HG03108 (cell line): ENCODE measurements at regions not wholly inside any gene's neighbourhood (a gene's known extent, or its start where the extent isn't known, plus 50 kb on each side); places are given as distances from the start of the nearest gene placed in this dataset.
"Not testable (repeated sequence)": the region's sequence is repeated elsewhere in the genome, so short reads cannot be mapped to it uniquely, and the experiment has no call there.

Experiments
- ATAC-seq: cut with Tn5 transposase; IDR thresholded peaks from one replicate; pipeline ENCODE4 v1.9.1; 2021; ENCODE audit warnings: moderate library complexity; ENCODE audit not compliant: unreplicated experiment

GRCh38 chr17:5896215-5896614, 174.0 kb upstream of the WSCD1 start:
- no peak for ATAC-seq

DNA sequence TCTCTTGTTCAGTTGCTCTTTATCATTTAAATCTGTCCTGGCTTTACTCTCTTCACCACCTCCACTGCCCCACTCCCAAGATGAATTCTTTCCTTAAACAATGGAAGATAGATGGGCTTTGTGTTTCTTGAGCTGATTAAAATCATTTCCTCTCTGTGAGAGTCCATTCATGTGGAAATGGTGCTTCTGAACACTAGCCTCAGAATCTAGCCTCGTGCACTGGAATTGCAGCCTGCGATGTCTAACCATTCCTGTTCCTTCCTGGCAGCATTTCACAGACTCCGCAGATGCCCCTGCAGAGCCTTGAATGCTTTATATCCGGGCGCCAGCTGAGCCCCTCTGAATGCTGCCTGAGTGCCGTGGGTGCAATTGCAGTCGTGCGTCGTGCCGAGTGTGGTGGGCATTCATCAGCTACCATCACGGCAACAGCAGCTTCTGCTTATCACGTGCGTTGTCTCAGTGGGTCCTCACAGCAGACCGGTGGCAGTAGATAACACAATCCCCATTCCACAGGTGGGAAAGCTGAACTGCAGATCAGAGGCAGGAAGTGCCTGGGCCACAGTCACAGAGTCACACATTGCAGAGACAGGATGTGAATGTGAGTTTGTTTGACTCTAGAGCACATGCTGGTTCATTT, 172.8 kb upstream of the WSCD1 start:
- ATAC-seq = no peak

DNA sequence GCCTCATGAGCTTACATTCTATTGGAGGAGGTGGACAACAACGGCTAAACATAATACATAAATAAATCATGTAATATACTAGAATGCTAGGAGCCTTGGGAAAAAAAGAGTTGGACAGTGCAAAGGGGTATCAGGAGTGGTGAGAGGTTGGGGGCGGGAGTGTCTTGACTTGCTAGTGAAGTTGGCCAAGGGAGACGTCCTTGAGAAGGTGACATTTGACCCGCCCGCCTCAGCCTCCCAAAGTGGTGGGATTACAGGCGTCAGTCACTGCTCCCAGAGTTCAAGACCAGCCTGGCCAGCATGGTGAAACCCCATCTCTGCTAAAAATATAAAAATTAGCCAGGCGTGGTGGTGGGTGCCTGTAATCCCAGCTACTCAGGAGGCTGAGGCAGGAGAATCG, 172.2 kb upstream of the WSCD1 start:
- not testable (repeated sequence) for ATAC-seq

GRCh38 chr17:5898406-5898805, 171.8 kb upstream of the WSCD1 start:
- ATAC-seq = no peak

- ATAC-seq = no peak
Observed at GRCh38 chr17:5899496-5900195, 170.5 kb upstream of the WSCD1 start.

- no peak for ATAC-seq
Observed at GRCh38 chr17:5901731-5902130, 168.4 kb upstream of the WSCD1 start.

- no peak for ATAC-seq
Observed at GRCh38 chr17:5902181-5903140, 167.7 kb upstream of the WSCD1 start.

- ATAC-seq = no peak
Observed at GRCh38 chr17:5911919-5912318, 158.3 kb upstream of the WSCD1 start.

DNA sequence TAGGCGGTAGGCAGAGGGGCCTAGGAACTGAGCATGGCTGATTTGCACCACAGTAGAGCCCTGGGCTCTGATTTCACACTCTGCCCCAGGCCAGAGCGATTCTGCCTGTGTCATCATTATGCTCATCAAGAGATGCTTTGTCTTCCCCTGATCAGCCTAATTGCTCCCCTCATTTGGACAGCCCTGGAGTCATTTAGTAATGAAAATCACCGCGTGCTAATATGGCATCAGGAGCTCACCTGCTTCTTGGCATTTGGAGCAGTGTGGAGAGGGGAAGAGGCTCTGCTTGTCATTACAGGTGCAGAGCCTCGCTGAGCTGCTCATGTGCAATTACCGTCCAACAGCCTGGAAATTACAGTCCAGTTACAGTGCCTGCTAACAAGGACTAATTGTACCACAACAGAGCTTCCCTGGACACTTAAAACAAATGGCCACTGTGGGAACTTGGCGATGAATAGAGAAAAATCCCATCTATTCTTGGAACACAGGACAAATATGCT, 157.1 kb upstream of the WSCD1 start:
- ATAC-seq = no peak

- no peak for ATAC-seq
Observed at GRCh38 chr17:5913641-5914040, 156.5 kb upstream of the WSCD1 start.

DNA sequence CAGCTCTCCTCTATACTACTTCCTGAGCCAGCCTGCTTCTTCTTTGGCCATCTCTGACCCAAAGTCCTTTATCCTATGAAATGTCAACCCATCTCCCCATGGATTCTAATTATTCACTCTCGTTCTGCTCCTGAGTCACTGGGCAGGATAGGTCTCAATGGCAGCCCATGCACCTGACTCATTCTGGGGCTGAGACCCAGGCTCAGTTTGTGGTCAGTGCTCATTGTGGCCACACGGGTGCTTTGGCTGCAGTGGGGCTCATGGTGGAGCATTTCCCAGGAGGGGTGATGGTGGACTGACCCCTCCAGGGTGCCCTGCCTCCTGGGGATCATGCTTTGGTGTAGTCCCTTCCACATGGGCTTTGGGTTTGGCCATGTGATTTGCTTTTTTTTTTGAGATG, 154.8 kb upstream of the WSCD1 start:
- no peak for ATAC-seq

DNA sequence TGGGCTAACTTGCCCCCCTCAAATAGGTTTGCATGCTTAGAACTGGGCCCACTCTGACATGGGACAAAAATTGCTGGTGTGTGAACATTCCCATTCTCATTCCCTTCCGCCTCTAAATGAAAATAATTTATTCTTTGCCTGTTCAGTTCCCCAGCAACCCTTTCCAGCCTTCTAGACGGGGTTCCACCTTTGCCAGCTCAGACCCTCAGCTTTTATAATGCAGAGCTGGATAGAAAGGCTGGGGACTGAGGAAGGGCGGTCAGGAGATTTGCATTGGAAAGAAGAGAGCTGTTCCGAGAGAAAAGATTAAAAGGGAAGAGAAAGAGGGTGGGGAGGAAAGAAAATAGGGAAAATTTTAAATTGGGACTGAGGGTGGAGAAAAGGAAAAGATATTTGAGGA, 151.1 kb upstream of the WSCD1 start:
- ATAC-seq = no peak

- no peak for ATAC-seq
Observed at GRCh38 chr17:5921512-5922282, 148.5 kb upstream of the WSCD1 start.

GRCh38 chr17:5922476-5922875, 147.7 kb upstream of the WSCD1 start:
- no peak for ATAC-seq

GRCh38 chr17:5929721-5930120, 140.5 kb upstream of the WSCD1 start:
- no peak for ATAC-seq

DNA sequence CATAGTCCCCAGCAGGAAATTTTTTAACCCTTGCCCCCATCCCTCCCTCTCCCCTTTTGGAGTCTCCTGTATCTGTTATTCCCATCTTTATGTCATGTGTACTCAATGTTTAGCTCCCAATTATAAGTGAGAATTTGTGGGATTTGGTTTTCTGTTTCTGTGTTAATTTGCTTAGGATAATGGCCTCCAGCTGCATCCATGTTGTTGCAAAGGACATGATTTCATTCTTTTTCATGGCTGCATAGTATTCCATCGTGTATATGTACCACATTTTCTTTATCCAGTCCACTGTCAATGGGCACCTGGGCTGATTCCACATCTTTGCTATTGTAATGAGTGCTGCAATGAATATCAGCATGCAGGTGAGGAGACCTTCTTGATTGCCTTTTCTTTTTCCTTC, 139.6 kb upstream of the WSCD1 start:
- not testable (repeated sequence) for ATAC-seq

GRCh38 chr17:5931616-5932015, 138.6 kb upstream of the WSCD1 start:
- no peak for ATAC-seq

DNA sequence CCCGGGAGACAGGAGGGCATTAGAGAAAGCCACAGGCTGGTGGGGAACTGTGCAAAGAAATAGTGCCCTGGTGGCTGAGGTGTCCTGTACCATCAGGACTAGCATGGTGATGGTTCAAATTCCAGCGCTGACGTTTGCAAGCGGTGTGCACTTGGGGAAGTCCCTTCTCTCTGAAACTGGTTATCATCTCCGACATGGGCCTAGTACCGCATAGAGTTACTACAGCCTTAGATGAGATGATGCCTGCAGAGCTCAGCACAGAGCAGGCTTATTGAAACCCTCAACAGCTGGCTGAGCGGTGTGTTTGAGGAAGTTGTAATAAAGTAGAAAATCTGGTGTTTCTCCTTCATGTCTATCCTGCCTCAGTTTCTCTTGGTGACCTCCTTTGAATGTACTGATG, 136.7 kb upstream of the WSCD1 start:
- ATAC-seq = no peak

GRCh38 chr17:5941258-5941657, 128.9 kb upstream of the WSCD1 start:
- ATAC-seq = no peak

DNA sequence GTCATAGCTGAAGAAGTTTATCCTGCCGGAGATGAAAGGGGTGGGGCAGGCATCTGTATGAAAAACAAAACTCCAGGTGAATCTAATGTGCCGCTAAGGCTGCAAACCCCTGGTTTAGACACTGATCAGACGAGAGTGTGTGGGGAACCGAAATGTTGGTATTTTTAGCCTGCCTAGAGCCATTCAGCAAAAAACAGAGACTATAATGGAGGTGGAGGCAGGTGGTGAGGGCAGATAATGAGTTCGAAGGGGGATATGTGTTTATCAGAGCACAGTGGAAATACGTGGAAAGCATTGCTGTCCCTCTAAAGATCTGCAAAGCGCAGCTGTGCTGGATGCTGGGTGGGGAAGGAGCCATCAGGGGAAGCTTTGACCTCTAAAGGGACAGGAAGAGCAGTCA, 127.5 kb upstream of the WSCD1 start:
- ATAC-seq = no peak

DNA sequence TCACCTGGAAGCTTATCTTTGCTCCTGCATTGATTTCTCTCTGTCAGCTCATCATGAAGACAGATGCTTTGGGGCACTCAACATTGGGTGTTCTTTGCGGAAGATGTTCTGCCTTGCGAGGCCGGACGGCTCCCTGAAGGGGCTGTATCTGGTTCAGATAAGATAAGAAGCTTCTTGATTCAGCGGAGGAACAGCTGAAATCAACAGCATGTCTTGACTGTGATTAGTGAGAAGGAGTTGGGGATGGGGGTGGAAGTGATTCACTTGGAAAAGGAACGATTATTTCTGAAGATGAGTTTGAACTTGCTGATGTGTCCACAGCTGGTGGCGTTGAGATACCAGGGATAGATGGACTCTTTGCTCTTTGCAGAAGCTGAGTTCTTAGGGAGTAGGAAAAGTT, 126.9 kb upstream of the WSCD1 start:
- no peak for ATAC-seq
